IMR-90 (cell line): ENCODE measurements at regions not wholly inside any gene's neighbourhood (a gene's known extent, or its start where the extent isn't known, plus 50 kb on each side); places are given as distances from the start of the nearest gene placed in this dataset.
A peak's percentile ranks its signal among the peaks of the same experiment; 100 is the strongest.

Experiments used
- ATAC-seq: fragments of 200-7000 bp; cut with Tn5 transposase; 2 replicates; pipeline ENCODE4 v1.9.1; 2020; ENCODE audit warnings: low read depth, mild to moderate bottlenecking, moderate library complexity
- BruUV-seq: library from RNA; stranded (reverse); fragments of 400-500 nt; replicated peaks from 2 replicates; lab custom pipeline; 2021; lab: Mats Ljungman, UMichigan
- CTCF ChIA-PET: fragments of 300-600 bp; formaldehyde crosslinking; extraction: SDS; loops from one replicate; lab custom pipeline; 2021; ENCODE audit warnings: antibody characterized with exemption; lab: Yijun Ruan, JAX
- POLR2A ChIA-PET: fragments of 300-600 bp; sonication (Branson Sonifier 250); formaldehyde crosslinking; loops from one replicate; lab custom pipeline; 2022; ENCODE audit warnings: antibody characterized with exemption; ENCODE audit not compliant: unreplicated experiment; lab: Charles Lee
- DNase-seq: peaks from one replicate; pipeline ENCODE4 v3.0.0; 2013
- H2AFZ ChIP-seq: replicated peaks from 2 replicates; pipeline ENCODE3; 2013; ENCODE audit warnings: low read length, mild to moderate bottlenecking; ENCODE audit not compliant: poor library complexity
- H2AK5ac ChIP-seq: 2 replicates; pipeline ENCODE4 v1.6.1; 2013; ENCODE audit warnings: low read depth, low read length, inconsistent platforms
- H2AK9ac ChIP-seq: replicated peaks from 2 replicates; pipeline ENCODE3; 2013; ENCODE audit warnings: mild to moderate bottlenecking, low read depth, low read length, moderate library complexity; ENCODE audit not compliant: poor library complexity
- H2BK120ac ChIP-seq: 2 replicates; pipeline ENCODE4 v1.6.1; 2013; ENCODE audit warnings: low read depth, low read length, inconsistent platforms
- H2BK15ac ChIP-seq: 3 replicates; pipeline ENCODE4 v1.6.1; 2013; ENCODE audit warnings: low read depth, low read length, inconsistent platforms
- H2BK20ac ChIP-seq: 2 replicates; pipeline ENCODE4 v1.6.1; 2013; ENCODE audit warnings: low read depth, mild to moderate bottlenecking, inconsistent platforms, low read length, moderate library complexity
- H2BK5ac ChIP-seq: 2 replicates; pipeline ENCODE4 v1.6.1; 2013; ENCODE audit warnings: mild to moderate bottlenecking, low read depth, low read length, inconsistent platforms; ENCODE audit not compliant: poor library complexity, severe bottlenecking
- H3K14ac ChIP-seq: replicated peaks from 2 replicates; pipeline ENCODE4 v1.6.1; 2013; ENCODE audit warnings: low read depth, low read length, inconsistent platforms
- H3K18ac ChIP-seq: 2 replicates; pipeline ENCODE4 v1.6.1; 2013; ENCODE audit warnings: low read depth, low read length, control low read depth
- H3K23ac ChIP-seq: 2 replicates; pipeline ENCODE4 v1.6.1; 2013; ENCODE audit warnings: low read depth, low read length, inconsistent platforms
- H3K27ac ChIP-seq: 2 replicates; pipeline ENCODE4 v1.5.1; 2013; ENCODE audit warnings: mild to moderate bottlenecking, control low read depth, low read length; ENCODE audit not compliant: insufficient read depth
- H3K27me3 ChIP-seq: 2 replicates; pipeline ENCODE4 v1.6.1; 2013; ENCODE audit warnings: low read length; ENCODE audit not compliant: control insufficient read depth, insufficient read depth
- H3K36me3 ChIP-seq: 2 replicates; pipeline ENCODE4 v1.6.1; 2013; ENCODE audit warnings: low read length, mixed read lengths; ENCODE audit not compliant: control insufficient read depth, insufficient read depth
- H3K4ac ChIP-seq: 2 replicates; pipeline ENCODE4 v1.6.1; 2013; ENCODE audit warnings: low read depth, low read length, inconsistent platforms
- H3K4me1 ChIP-seq: 2 replicates; pipeline ENCODE4 v1.6.1; 2013; ENCODE audit warnings: low read length, mixed read lengths; ENCODE audit not compliant: control insufficient read depth, insufficient read depth
- H3K4me2 ChIP-seq: 2 replicates; pipeline ENCODE4 v1.6.1; 2013; ENCODE audit warnings: low read depth, mild to moderate bottlenecking, control low read depth, low read length, moderate library complexity
- H3K4me3 ChIP-seq: 2 replicates; pipeline ENCODE4 v1.5.1; 2013; ENCODE audit warnings: low read depth, mild to moderate bottlenecking, control low read depth, low read length, moderate library complexity; ENCODE audit not compliant: insufficient read depth
- H3K56ac ChIP-seq: 2 replicates; pipeline ENCODE4 v1.6.1; 2013; ENCODE audit warnings: low read length, inconsistent platforms; ENCODE audit not compliant: insufficient read depth; ENCODE audit errors: extremely low read depth
- H3K79me1 ChIP-seq, 2 experiments: 2 replicates each; pipeline ENCODE4 v1.6.1; 2013; ENCODE audit warnings: low read length in 2 of 2, inconsistent platforms in 1 of 2, low read depth in 1 of 2
- H3K9ac ChIP-seq: 2 replicates; pipeline ENCODE4 v1.6.1; 2013; ENCODE audit warnings: low read depth, low read length, control low read depth
- H3K9me1 ChIP-seq: 2 replicates; pipeline ENCODE4 v1.6.1; 2013; ENCODE audit warnings: low read length, inconsistent platforms; ENCODE audit not compliant: insufficient read depth
- H3K9me3 ChIP-seq: 2 replicates; pipeline ENCODE4 v1.6.1; 2013; ENCODE audit warnings: low read length; ENCODE audit not compliant: control insufficient read depth, insufficient read depth
- H4K20me1 ChIP-seq: 2 replicates; pipeline ENCODE4 v1.6.1; 2013; ENCODE audit warnings: low read length, inconsistent platforms; ENCODE audit not compliant: insufficient read depth
- H4K5ac ChIP-seq: 2 replicates; pipeline ENCODE4 v1.6.1; 2013; ENCODE audit warnings: mild to moderate bottlenecking, low read depth, low read length, control low read depth
- H4K8ac ChIP-seq, 2 experiments: 2 replicates each; pipeline ENCODE4 v1.6.1; 2013; ENCODE audit warnings: low read depth in 2 of 2, low read length in 2 of 2, control low read depth in 1 of 2, inconsistent platforms in 1 of 2
- H4K91ac ChIP-seq: 2 replicates; pipeline ENCODE4 v1.6.1; 2013; ENCODE audit warnings: low read depth, low read length, inconsistent platforms; ENCODE audit not compliant: insufficient read depth
- BHLHE40 ChIP-seq: fragments of 150-350 bp; IDR thresholded peaks from 2 replicates; pipeline ENCODE4 v1.6.1; 2016; ENCODE audit warnings: mild to moderate bottlenecking, low read depth, low read length
- CEBPB ChIP-seq: IDR thresholded peaks from 2 replicates; pipeline ENCODE4 v1.6.1; 2012; ENCODE audit warnings: low read depth, low read length, improper control_type of control experiment
- CHD1 ChIP-seq: IDR thresholded peaks from 2 replicates; pipeline ENCODE4 v1.6.1; 2012; ENCODE audit warnings: low read depth, low read length, improper control_type of control experiment
- FOS ChIP-seq: fragments of 150-350 bp; IDR thresholded peaks from 2 replicates; pipeline ENCODE4 v1.6.1; 2016; ENCODE audit warnings: low read depth, low read length
- MAFK ChIP-seq: IDR thresholded peaks from 2 replicates; pipeline ENCODE4 v1.6.1; 2012; ENCODE audit warnings: low read depth, low read length, improper control_type of control experiment
- MAZ ChIP-seq: IDR thresholded peaks from 2 replicates; pipeline ENCODE4 v1.6.1; 2012; ENCODE audit warnings: low read depth, mild to moderate bottlenecking, low read length, improper control_type of control experiment, moderate library complexity, borderline replicate concordance
- MXI1 ChIP-seq: IDR thresholded peaks from 2 replicates; pipeline ENCODE4 v1.6.1; 2012; ENCODE audit warnings: low read depth, mild to moderate bottlenecking, low read length, moderate library complexity, borderline replicate concordance
- NFE2L2 ChIP-seq: fragments of 150-350 bp; IDR thresholded peaks from 2 replicates; pipeline ENCODE4 v1.6.1; 2016; ENCODE audit warnings: low read depth, mild to moderate bottlenecking, low read length
- POLR2A ChIP-seq: IDR thresholded peaks from 2 replicates; pipeline ENCODE4 v1.6.1; 2012; ENCODE audit warnings: mild to moderate bottlenecking, low read depth, low read length
- RAD21 ChIP-seq: IDR thresholded peaks from 2 replicates; pipeline ENCODE4 v1.6.1; 2012; ENCODE audit warnings: low read length, improper control_type of control experiment
- RCOR1 ChIP-seq: IDR thresholded peaks from 2 replicates; pipeline ENCODE4 v1.6.1; 2012; ENCODE audit warnings: mild to moderate bottlenecking, low read length, improper control_type of control experiment; ENCODE audit not compliant: insufficient replicate concordance
- RFX5 ChIP-seq: IDR thresholded peaks from 2 replicates; pipeline ENCODE4 v1.8.0; 2012; ENCODE audit warnings: low read depth, mild to moderate bottlenecking, low read length, moderate library complexity
- SMC3 ChIP-seq: fragments of 150-350 bp; IDR thresholded peaks from 2 replicates; pipeline ENCODE4 v1.6.1; 2016; ENCODE audit warnings: low read depth, mild to moderate bottlenecking, antibody characterized with exemption, low read length, moderate library complexity
- WGBS, 2 experiments: methylation state at CpG; one replicate each; pipeline versions ENCODE4 v1.1.5 to v1.1.7; 2013; ENCODE audit warnings: missing lambda C conversion rate in 2 of 2; ENCODE audit not compliant: insufficient read length in 1 of 2; ENCODE audit errors: extremely low coverage in 2 of 2; 5-methylcytosine and 5-hydroxymethylcytosine counted together
- dilution Hi-C: fragments of 300-500 bp; cut with HindIII; formaldehyde crosslinking; loops from one replicate; pipeline ENCODE4 v1.14.3; 2018; ENCODE audit warnings: low sequenced_read_pairs; ENCODE audit not compliant: unreplicated experiment
- in situ Hi-C: fragments of 300-500 bp; cut with MboI; formaldehyde crosslinking; loops from 3 replicates; pipeline ENCODE4 v1.14.3; 2019; ENCODE audit warnings: low sequenced_read_pairs, inconsistent platforms, mixed read lengths
- intact Hi-C: fragments of 100-400 bp; cut with micrococcal nuclease; formaldehyde crosslinking; loops from 2 replicates; pipeline ENCODE4 v1.10.0; 2022
- TF ChIP-seq, protein P1 (sequence below): fragments of 150-350 bp; IDR thresholded peaks from 2 replicates; pipeline ENCODE4 v1.6.1; 2017; ENCODE audit warnings: mild to moderate bottlenecking, antibody characterized with exemption, low read length, low read depth
- TF ChIP-seq, protein P2 (sequence below): fragments of 150-350 bp; IDR thresholded peaks from 2 replicates; pipeline ENCODE4 v1.6.1; 2016; ENCODE audit warnings: low read depth, mild to moderate bottlenecking, low read length, moderate library complexity, borderline replicate concordance
- TF ChIP-seq, protein P3 (sequence below): conservative IDR thresholded peaks from 2 replicates; pipeline ENCODE4 v1.5.1; 2012; ENCODE audit warnings: mild to moderate bottlenecking, low read depth, low read length, improper control_type of control experiment

DNA sequence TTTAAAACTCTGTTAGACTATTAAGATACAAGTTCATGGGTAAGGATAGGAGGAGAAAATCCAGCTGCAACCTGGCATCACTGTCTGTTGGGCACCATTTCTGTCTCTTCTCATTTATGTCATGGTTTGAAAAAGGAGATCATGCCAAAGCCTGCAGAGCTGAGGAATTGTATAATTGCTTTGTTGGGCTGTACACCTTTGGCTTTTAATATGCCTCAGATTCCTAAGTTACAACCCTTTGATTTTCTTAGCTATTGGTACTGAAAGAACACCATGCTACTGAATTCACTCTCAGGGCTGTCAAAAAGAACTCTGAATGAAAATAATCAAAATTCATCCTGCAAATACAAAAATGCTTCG, 174.3 kb downstream of the ACKR3 start:
- intact Hi-C loops: loop anchor here (1.0 kb wide), 1 partner anchor 12 kb away; no protein-coding TSS in a partner anchor
- peak; percentile 13; the same call in 1 of the 2 replicates for ATAC-seq
- Histone ChIP-seq H3K36me3 (no peaks in the 10 kb centered on the region), H3K27me3 (peaks cover 26% of the 10 kb centered on the region), H2AFZ (no peak overlapping the region), H4K8ac (no peak overlapping the region), H3K9me1 (no peaks in the 10 kb centered on the region; the same call in 1 of the 2 replicates), H3K4me3 (no peak overlapping the region), H2BK5ac (no peak overlapping the region), H3K23ac (no peak overlapping the region), H2AK5ac (no peak overlapping the region), H4K5ac (no peak overlapping the region), H2BK20ac (no peak overlapping the region), H2BK15ac (no peak overlapping the region), H3K27ac (no peak overlapping the region), H3K14ac (no peak overlapping the region), H3K56ac (no peak overlapping the region), H2BK120ac (no peak overlapping the region), H3K9ac (no peak overlapping the region), H3K18ac (no peak overlapping the region), H3K79me1 (no peaks in the 10 kb centered on the region), H3K4me2 (no peak overlapping the region), H3K4ac (no peak overlapping the region), H3K4me1 (peaks cover 7% of the 10 kb centered on the region), H3K9me3 (no peaks in the 10 kb centered on the region; the same call in 1 of the 2 replicates), H4K20me1 (no peaks in the 10 kb centered on the region), H2AK9ac (no peak overlapping the region), H4K91ac (no peak overlapping the region)
- no peak for DNase-seq
- no TSS peak for BruUV-seq
- in situ Hi-C loops: no loop called here
- no peak for TF ChIP-seq CEBPB
- no peak for TF ChIP-seq FOS
- TF ChIP-seq MXI1: no peak
- no peak for TF ChIP-seq MAZ
- TF ChIP-seq BHLHE40: no peak
- TF ChIP-seq NFE2L2: no peak
- TF ChIP-seq RFX5: no peak
- no peak for TF ChIP-seq SMC3
- TF ChIP-seq MAFK: no peak
- TF ChIP-seq CHD1: no peak
- TF ChIP-seq POLR2A: no peak
- TF ChIP-seq, protein P1, sequence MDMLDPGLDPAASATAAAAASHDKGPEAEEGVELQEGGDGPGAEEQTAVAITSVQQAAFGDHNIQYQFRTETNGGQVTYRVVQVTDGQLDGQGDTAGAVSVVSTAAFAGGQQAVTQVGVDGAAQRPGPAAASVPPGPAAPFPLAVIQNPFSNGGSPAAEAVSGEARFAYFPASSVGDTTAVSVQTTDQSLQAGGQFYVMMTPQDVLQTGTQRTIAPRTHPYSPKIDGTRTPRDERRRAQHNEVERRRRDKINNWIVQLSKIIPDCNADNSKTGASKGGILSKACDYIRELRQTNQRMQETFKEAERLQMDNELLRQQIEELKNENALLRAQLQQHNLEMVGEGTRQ: no peak
- TF ChIP-seq, protein P2, sequence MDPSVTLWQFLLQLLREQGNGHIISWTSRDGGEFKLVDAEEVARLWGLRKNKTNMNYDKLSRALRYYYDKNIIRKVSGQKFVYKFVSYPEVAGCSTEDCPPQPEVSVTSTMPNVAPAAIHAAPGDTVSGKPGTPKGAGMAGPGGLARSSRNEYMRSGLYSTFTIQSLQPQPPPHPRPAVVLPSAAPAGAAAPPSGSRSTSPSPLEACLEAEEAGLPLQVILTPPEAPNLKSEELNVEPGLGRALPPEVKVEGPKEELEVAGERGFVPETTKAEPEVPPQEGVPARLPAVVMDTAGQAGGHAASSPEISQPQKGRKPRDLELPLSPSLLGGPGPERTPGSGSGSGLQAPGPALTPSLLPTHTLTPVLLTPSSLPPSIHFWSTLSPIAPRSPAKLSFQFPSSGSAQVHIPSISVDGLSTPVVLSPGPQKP: no peak
- TF ChIP-seq, protein P3, sequence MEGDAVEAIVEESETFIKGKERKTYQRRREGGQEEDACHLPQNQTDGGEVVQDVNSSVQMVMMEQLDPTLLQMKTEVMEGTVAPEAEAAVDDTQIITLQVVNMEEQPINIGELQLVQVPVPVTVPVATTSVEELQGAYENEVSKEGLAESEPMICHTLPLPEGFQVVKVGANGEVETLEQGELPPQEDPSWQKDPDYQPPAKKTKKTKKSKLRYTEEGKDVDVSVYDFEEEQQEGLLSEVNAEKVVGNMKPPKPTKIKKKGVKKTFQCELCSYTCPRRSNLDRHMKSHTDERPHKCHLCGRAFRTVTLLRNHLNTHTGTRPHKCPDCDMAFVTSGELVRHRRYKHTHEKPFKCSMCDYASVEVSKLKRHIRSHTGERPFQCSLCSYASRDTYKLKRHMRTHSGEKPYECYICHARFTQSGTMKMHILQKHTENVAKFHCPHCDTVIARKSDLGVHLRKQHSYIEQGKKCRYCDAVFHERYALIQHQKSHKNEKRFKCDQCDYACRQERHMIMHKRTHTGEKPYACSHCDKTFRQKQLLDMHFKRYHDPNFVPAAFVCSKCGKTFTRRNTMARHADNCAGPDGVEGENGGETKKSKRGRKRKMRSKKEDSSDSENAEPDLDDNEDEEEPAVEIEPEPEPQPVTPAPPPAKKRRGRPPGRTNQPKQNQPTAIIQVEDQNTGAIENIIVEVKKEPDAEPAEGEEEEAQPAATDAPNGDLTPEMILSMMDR: no peak
- TF ChIP-seq RCOR1: no peak
- TF ChIP-seq RAD21: no peak
- POLR2A ChIA-PET: no interaction called here
- WGBS, 2 experiments: no CpG with 5 or more reads among the region's 1 CpG
- dilution Hi-C loops: no loop called here
- CTCF ChIA-PET: interaction anchor here (0.8 kb wide), 1 partner anchor 29 kb away, joined by 3 read pairs; no protein-coding TSS in a partner anchor
